ENCODE measurements at regions not wholly inside any gene's neighbourhood (a gene's known extent, or its start where the extent isn't known, plus 50 kb on each side); places are given as distances from the start of the nearest gene placed in this dataset.

DNA sequence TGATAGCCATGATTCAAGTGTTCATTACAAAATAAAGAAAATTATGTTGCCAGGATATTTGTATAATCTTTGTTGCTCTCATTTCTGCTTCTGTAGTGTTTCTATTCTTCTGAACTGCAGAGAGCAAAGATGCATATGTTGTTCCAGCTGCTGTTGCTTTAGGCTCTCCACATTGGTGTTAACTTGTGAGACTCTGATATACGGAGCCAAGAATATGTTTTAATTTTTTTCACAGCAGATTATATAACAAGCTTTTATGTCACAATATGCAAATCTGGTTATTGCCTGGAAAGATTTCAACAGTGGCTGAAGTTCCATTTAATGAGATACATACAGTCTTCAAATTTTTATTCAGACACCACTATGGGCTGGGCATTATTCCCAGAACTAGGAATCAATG, 655.0 kb downstream of the GRXCR1 start:
- H3K4me3 ChIP-seq (replicated peaks in 1 of 3; ENCODE audit: insufficient read depth in 1 of 3, low read depth in 2 of 3, low read length in 3 of 3) = no peak overlapping the region
- CTCF ChIA-PET (ENCODE audit: low intra/inter-chr PET ratio, low total read pairs) = no interaction called here
- H3K9me3 ChIP-seq (ENCODE audit: low read length) = peaks cover 46% of the 10 kb centered on the region
- H3K27ac ChIP-seq (ENCODE audit: extremely low read length, insufficient read depth, low read length) = no peak overlapping the region
- in situ Hi-C loops (cut with HindIII; ENCODE audit: extremely low pct_ligation_motif_present, low pct_unique_long_range_greater_than_20kb) = no loop called here
- H3K9ac ChIP-seq (ENCODE audit: insufficient read depth, low read depth, low read length) = no peak overlapping the region
- H3K27me3 ChIP-seq (ENCODE audit: control insufficient read depth in 1 of 2, insufficient read depth in 2 of 2, low read length in 2 of 2) = no peaks in the 10 kb centered on the region
- no peak for FAIRE-seq
- ATAC-seq = no peak
- H3K4me1 ChIP-seq (ENCODE audit: insufficient read depth, low read length) = no peaks in the 10 kb centered on the region
- no peak overlapping the region for H3K4me2 ChIP-seq (ENCODE audit: low read depth, low read length)
- H3K36me3 ChIP-seq (replicated peaks in 1 of 2; ENCODE audit: control insufficient read depth in 1 of 2, insufficient read depth in 2 of 2, low read length in 2 of 2) = no peaks in the 10 kb centered on the region
- H3K79me2 ChIP-seq (ENCODE audit: insufficient read depth, low read length) = no peaks in the 10 kb centered on the region
- POLR2A ChIA-PET = no interaction called here
- H2AFZ ChIP-seq (ENCODE audit: low read length) = no peak overlapping the region
- DNase-seq (ENCODE audit: low spot score) = no peak
- BruUV-seq (replicated peaks) = no TSS peak
- TF ChIP-seq, protein P1, sequence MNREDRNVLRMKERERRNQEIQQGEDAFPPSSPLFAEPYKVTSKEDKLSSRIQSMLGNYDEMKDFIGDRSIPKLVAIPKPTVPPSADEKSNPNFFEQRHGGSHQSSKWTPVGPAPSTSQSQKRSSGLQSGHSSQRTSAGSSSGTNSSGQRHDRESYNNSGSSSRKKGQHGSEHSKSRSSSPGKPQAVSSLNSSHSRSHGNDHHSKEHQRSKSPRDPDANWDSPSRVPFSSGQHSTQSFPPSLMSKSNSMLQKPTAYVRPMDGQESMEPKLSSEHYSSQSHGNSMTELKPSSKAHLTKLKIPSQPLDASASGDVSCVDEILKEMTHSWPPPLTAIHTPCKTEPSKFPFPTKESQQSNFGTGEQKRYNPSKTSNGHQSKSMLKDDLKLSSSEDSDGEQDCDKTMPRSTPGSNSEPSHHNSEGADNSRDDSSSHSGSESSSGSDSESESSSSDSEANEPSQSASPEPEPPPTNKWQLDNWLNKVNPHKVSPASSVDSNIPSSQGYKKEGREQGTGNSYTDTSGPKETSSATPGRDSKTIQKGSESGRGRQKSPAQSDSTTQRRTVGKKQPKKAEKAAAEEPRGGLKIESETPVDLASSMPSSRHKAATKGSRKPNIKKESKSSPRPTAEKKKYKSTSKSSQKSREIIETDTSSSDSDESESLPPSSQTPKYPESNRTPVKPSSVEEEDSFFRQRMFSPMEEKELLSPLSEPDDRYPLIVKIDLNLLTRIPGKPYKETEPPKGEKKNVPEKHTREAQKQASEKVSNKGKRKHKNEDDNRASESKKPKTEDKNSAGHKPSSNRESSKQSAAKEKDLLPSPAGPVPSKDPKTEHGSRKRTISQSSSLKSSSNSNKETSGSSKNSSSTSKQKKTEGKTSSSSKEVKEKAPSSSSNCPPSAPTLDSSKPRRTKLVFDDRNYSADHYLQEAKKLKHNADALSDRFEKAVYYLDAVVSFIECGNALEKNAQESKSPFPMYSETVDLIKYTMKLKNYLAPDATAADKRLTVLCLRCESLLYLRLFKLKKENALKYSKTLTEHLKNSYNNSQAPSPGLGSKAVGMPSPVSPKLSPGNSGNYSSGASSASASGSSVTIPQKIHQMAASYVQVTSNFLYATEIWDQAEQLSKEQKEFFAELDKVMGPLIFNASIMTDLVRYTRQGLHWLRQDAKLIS (CRISPR knock-in tag; IDR thresholded peaks at IDR 0.05) = no peak
- H4K20me1 ChIP-seq (ENCODE audit: insufficient read depth, low read length) = no peaks in the 10 kb centered on the region
- intact Hi-C loops (cut with micrococcal nuclease; ENCODE audit: unreplicated experiment) = no loop called here
- 5% methylated on average over 1 of the region's 1 CpG for WGBS (ENCODE audit: low lambda C conversion rate)

DNA sequence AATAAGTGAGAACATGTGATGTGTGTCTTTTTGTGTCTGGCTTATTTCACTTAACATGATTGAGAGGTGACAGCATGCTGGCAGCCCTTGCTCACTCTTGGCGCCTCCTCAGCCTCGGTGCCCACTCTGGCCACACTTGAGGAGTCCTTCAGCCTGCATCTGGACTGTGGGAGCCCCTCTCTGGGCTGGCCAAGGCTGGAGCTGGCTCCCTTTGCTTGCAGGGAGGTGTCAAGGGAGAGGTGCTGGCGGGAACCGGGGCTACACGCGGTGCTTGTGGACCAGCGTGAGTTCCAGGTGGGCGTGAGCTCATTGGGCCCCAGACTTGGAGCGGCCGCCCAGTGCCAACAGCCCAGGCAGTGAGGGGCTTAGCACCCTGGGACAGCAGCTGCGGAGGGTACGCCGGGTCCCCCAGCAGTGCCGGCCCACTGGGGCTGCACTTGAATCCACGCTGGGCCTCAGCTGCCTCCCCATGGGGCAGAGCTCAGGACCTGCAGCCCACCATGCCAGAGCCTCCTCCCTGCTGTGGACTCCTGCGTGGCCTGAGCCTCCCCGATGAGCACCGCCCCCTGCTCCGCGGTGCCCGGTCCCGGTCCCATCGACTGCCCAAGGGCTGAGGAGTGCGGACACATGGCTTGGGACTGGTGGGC, 658.6 kb downstream of the GRXCR1 start:
- FAIRE-seq (no peak), ATAC-seq (no peak), DNase-seq (ENCODE audit: low spot score) (no peak)
- intact Hi-C loops (cut with micrococcal nuclease; ENCODE audit: unreplicated experiment) = no loop called here
- Histone ChIP-seq H2AFZ (ENCODE audit: low read length) (no peak overlapping the region), H3K79me2 (ENCODE audit: insufficient read depth, low read length) (no peaks in the 10 kb centered on the region), H3K9me3 (ENCODE audit: low read length) (peaks cover 75% of the 10 kb centered on the region), H3K36me3 (replicated peaks in 1 of 2; ENCODE audit: control insufficient read depth in 1 of 2, insufficient read depth in 2 of 2, low read length in 2 of 2) (no peaks in the 10 kb centered on the region), H3K4me1 (ENCODE audit: insufficient read depth, low read length) (no peaks in the 10 kb centered on the region), H3K4me3 (replicated peaks in 1 of 3; ENCODE audit: insufficient read depth in 1 of 3, low read depth in 2 of 3, low read length in 3 of 3) (no peak overlapping the region), H3K27me3 (ENCODE audit: control insufficient read depth in 1 of 2, insufficient read depth in 2 of 2, low read length in 2 of 2) (no peaks in the 10 kb centered on the region), H4K20me1 (ENCODE audit: insufficient read depth, low read length) (no peaks in the 10 kb centered on the region), H3K9ac (ENCODE audit: insufficient read depth, low read depth, low read length) (no peak overlapping the region), H3K4me2 (ENCODE audit: low read depth, low read length) (no peak overlapping the region), H3K27ac (ENCODE audit: extremely low read length, insufficient read depth, low read length) (no peak overlapping the region)
- BruUV-seq (replicated peaks) = no TSS peak
- WGBS (ENCODE audit: low lambda C conversion rate) = 2% methylated on average over 3 of the region's 24 CpGs
- in situ Hi-C loops (cut with HindIII; ENCODE audit: extremely low pct_ligation_motif_present, low pct_unique_long_range_greater_than_20kb) = no loop called here
- POLR2A ChIA-PET = no interaction called here
- CTCF ChIA-PET (ENCODE audit: low intra/inter-chr PET ratio, low total read pairs) = no interaction called here
- TF ChIP-seq DMAP1 (CRISPR knock-in tag; IDR thresholded peaks at IDR 0.05) = no peak
- no peak for TF ChIP-seq HOXA7 (CRISPR knock-in tag; IDR thresholded peaks at IDR 0.05)
- no peak for TF ChIP-seq ATF7-NPFF (CRISPR knock-in tag; IDR thresholded peaks at IDR 0.05; ENCODE audit: low read depth)
- TF ChIP-seq ZNF343 (CRISPR knock-in tag; IDR thresholded peaks at IDR 0.05) = no peak
- no peak for TF ChIP-seq SOX6 (IDR thresholded peaks at IDR 0.05)
- TF ChIP-seq SOX6 (CRISPR knock-in tag; IDR thresholded peaks at IDR 0.05) = no peak
- TF ChIP-seq, protein P2, sequence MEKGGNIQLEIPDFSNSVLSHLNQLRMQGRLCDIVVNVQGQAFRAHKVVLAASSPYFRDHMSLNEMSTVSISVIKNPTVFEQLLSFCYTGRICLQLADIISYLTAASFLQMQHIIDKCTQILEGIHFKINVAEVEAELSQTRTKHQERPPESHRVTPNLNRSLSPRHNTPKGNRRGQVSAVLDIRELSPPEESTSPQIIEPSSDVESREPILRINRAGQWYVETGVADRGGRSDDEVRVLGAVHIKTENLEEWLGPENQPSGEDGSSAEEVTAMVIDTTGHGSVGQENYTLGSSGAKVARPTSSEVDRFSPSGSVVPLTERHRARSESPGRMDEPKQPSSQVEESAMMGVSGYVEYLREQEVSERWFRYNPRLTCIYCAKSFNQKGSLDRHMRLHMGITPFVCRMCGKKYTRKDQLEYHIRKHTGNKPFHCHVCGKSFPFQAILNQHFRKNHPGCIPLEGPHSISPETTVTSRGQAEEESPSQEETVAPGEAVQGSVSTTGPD (CRISPR knock-in tag; IDR thresholded peaks at IDR 0.05) = no peak
- no peak for TF ChIP-seq NRL (CRISPR knock-in tag; IDR thresholded peaks at IDR 0.05; ENCODE audit: borderline replicate concordance)
- TF ChIP-seq NFKBIZ (CRISPR knock-in tag; IDR thresholded peaks at IDR 0.05) = no peak
- no peak for TF ChIP-seq TMF1 (CRISPR knock-in tag; IDR thresholded peaks at IDR 0.05; ENCODE audit: low read depth)
- no peak for TF ChIP-seq MAFG (CRISPR knock-in tag; IDR thresholded peaks at IDR 0.05)
- TF ChIP-seq NR2F1 (CRISPR knock-in tag; IDR thresholded peaks at IDR 0.05) = no peak

Measured in HepG2 (cell line).